ENCODE measurements at regions not wholly inside any gene's neighbourhood (a gene's known extent, or its start where the extent isn't known, plus 50 kb on each side); places are given as distances from the start of the nearest gene placed in this dataset.

- TF ChIP-seq CTCF (conservative IDR thresholded peaks at IDR 0.05; ENCODE audit: low read length): no peak
- TF ChIP-seq EZH2phosphoT487 (IDR thresholded peaks at IDR 0.05; ENCODE audit: borderline replicate concordance): no peak
Observed at GRCh38 chr3:132784502-132785025, 62.4 kb upstream of the NPHP3 start.
